PC-3 (cell line): ENCODE measurements at regions not wholly inside any gene's neighbourhood (a gene's known extent, or its start where the extent isn't known, plus 50 kb on each side); places are given as distances from the start of the nearest gene placed in this dataset.

Experiments used
- EZH2 ChIP-seq: fragments of 300-600 bp; sonication (generic); IDR thresholded peaks from one replicate; pipeline ENCODE4 v1.6.1; 2017; ENCODE audit warnings: antibody characterized with exemption, mild to moderate bottlenecking, low read length; ENCODE audit not compliant: unreplicated experiment
- EZH2phosphoT487 ChIP-seq: fragments of 300-600 bp; sonication (generic); IDR thresholded peaks from 2 replicates; pipeline ENCODE4 v1.6.1; 2018; ENCODE audit warnings: mild to moderate bottlenecking, antibody characterized with exemption, low read length, borderline replicate concordance
- TF ChIP-seq, protein P1 (sequence below): fragments of 300-600 bp; sonication (generic); conservative IDR thresholded peaks from 2 replicates; pipeline ENCODE4 v1.5.1; 2017; ENCODE audit warnings: antibody characterized with exemption, low read depth, mild to moderate bottlenecking, low read length

GRCh38 chr1:59105548-59106507 is 191.1 kb upstream of the FGGY start:
- TF ChIP-seq, protein P1, sequence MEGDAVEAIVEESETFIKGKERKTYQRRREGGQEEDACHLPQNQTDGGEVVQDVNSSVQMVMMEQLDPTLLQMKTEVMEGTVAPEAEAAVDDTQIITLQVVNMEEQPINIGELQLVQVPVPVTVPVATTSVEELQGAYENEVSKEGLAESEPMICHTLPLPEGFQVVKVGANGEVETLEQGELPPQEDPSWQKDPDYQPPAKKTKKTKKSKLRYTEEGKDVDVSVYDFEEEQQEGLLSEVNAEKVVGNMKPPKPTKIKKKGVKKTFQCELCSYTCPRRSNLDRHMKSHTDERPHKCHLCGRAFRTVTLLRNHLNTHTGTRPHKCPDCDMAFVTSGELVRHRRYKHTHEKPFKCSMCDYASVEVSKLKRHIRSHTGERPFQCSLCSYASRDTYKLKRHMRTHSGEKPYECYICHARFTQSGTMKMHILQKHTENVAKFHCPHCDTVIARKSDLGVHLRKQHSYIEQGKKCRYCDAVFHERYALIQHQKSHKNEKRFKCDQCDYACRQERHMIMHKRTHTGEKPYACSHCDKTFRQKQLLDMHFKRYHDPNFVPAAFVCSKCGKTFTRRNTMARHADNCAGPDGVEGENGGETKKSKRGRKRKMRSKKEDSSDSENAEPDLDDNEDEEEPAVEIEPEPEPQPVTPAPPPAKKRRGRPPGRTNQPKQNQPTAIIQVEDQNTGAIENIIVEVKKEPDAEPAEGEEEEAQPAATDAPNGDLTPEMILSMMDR: no peak
- no peak for TF ChIP-seq EZH2phosphoT487
- TF ChIP-seq EZH2: no peak
